ENCODE measurements at regions not wholly inside any gene's neighbourhood (a gene's known extent, or its start where the extent isn't known, plus 50 kb on each side); places are given as distances from the start of the nearest gene placed in this dataset.

- DNase-seq (ENCODE audit: low read depth) = no peak
- H3K4me3 ChIP-seq (ENCODE audit: low read depth, low read length) = no peak overlapping the region
Observed at GRCh38 chr7:92967238-92967637, 130.9 kb upstream of the CDK6 start.

DNA sequence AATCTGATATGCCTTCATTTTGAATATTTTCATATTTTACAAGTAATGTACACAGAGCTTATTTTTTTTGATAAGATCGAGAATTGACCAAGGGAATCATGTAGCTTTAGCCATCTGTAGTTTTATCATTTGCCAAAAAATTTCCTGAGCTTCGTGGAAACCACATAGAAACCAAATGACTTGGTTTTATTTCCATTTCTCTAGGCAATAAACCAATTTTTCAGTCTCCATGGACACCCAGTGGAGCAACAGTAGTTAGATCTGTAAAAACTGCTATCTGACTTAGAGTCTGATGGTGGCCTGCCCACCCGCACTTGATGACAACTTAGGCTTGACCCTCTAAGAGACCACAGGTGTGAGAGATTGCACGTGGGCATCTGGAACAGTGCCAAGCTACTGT, 127.8 kb upstream of the CDK6 start:
- H3K4me3 ChIP-seq (ENCODE audit: low read depth, low read length) = no peak overlapping the region
- TF ChIP-seq CTCF (IDR thresholded peaks at IDR 0.05; ENCODE audit: low read depth, low read length) (no peak), MYC (IDR thresholded peaks at IDR 0.05; ENCODE audit: low read depth, low read length) (no peak), POLR2A (IDR thresholded peaks at IDR 0.05; ENCODE audit: extremely low read depth, insufficient read length) (no peak)
- TF ChIP-seq, protein P1, sequence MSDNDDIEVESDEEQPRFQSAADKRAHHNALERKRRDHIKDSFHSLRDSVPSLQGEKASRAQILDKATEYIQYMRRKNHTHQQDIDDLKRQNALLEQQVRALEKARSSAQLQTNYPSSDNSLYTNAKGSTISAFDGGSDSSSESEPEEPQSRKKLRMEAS (IDR thresholded peaks at IDR 0.05; ENCODE audit: low read depth, low read length) = no peak
- DNase-seq (ENCODE audit: low read depth) = no peak

More at GRCh38 chr7:92967238-92967637, 130.9 kb upstream of the CDK6 start:
- no peak for TF ChIP-seq CTCF (IDR thresholded peaks at IDR 0.05; ENCODE audit: low read depth, low read length)
- TF ChIP-seq POLR2A (IDR thresholded peaks at IDR 0.05; ENCODE audit: extremely low read depth, insufficient read length) = no peak
- TF ChIP-seq MYC (IDR thresholded peaks at IDR 0.05; ENCODE audit: low read depth, low read length) = no peak
- TF ChIP-seq, protein P1 (IDR thresholded peaks at IDR 0.05; ENCODE audit: low read depth, low read length) = no peak

- H3K4me3 ChIP-seq (ENCODE audit: low read depth, low read length) = no peak overlapping the region
- no peak for TF ChIP-seq POLR2A (IDR thresholded peaks at IDR 0.05; ENCODE audit: extremely low read depth, insufficient read length)
- TF ChIP-seq, protein P1 (IDR thresholded peaks at IDR 0.05; ENCODE audit: low read depth, low read length) = no peak
- TF ChIP-seq CTCF (IDR thresholded peaks at IDR 0.05; ENCODE audit: low read depth, low read length) = no peak
- TF ChIP-seq MYC (IDR thresholded peaks at IDR 0.05; ENCODE audit: low read depth, low read length) = no peak
- DNase-seq (ENCODE audit: low read depth) = no peak
Observed at GRCh38 chr7:92963566-92963965, 127.2 kb upstream of the CDK6 start.

GRCh38 chr7:92961961-92962360, 125.6 kb upstream of the CDK6 start:
- TF ChIP-seq CTCF (IDR thresholded peaks at IDR 0.05; ENCODE audit: low read depth, low read length) = no peak
- TF ChIP-seq POLR2A (IDR thresholded peaks at IDR 0.05; ENCODE audit: extremely low read depth, insufficient read length) = no peak
- no peak for TF ChIP-seq MYC (IDR thresholded peaks at IDR 0.05; ENCODE audit: low read depth, low read length)
- TF ChIP-seq, protein P1 (IDR thresholded peaks at IDR 0.05; ENCODE audit: low read depth, low read length) = no peak
- no peak for DNase-seq (ENCODE audit: low read depth)
- H3K4me3 ChIP-seq (ENCODE audit: low read depth, low read length) = no peak overlapping the region

DNA sequence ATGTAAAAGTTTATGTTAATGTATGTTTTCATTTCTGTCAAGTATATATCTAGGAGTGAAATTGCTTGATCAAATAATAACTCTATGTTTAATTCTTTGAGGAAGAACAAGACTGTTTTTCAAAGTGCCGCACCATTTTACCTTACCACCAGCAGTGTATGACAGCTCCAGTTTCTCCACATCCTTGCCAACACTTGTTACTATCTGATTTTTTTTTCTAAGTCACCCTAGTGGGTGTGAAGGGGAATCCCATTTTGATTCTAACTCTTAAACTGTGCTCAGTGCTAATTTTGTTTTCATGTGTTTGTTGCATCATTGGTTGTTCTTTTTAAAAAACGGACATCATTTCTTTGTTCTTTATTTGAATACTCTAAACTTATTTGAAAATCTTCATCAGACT, 120.2 kb upstream of the CDK6 start:
- DNase-seq (ENCODE audit: low read depth) = no peak
- TF ChIP-seq MYC (IDR thresholded peaks at IDR 0.05; ENCODE audit: low read depth, low read length) (no peak), CTCF (IDR thresholded peaks at IDR 0.05; ENCODE audit: low read depth, low read length) (no peak), POLR2A (IDR thresholded peaks at IDR 0.05; ENCODE audit: extremely low read depth, insufficient read length) (no peak)
- TF ChIP-seq, protein P1 (IDR thresholded peaks at IDR 0.05; ENCODE audit: low read depth, low read length) = no peak
- no peak overlapping the region for H3K4me3 ChIP-seq (ENCODE audit: low read depth, low read length)

- DNase-seq (ENCODE audit: low read depth) = no peak
- no peak overlapping the region for H3K4me3 ChIP-seq (ENCODE audit: low read depth, low read length)
- TF ChIP-seq CTCF (IDR thresholded peaks at IDR 0.05; ENCODE audit: low read depth, low read length) (no peak), POLR2A (IDR thresholded peaks at IDR 0.05; ENCODE audit: extremely low read depth, insufficient read length) (no peak), MYC (IDR thresholded peaks at IDR 0.05; ENCODE audit: low read depth, low read length) (no peak)
- TF ChIP-seq, protein P1 (IDR thresholded peaks at IDR 0.05; ENCODE audit: low read depth, low read length) = no peak
Observed at GRCh38 chr7:92955081-92955480, 118.7 kb upstream of the CDK6 start.
